HEK293T (cell line): ENCODE measurements at regions not wholly inside any gene's neighbourhood (a gene's known extent, or its start where the extent isn't known, plus 50 kb on each side); places are given as distances from the start of the nearest gene placed in this dataset.

Experiments
- CTBP1 ChIP-seq: fragments of 450-650 bp; IDR thresholded peaks from 2 replicates; pipeline ENCODE4 v1.6.1; 2016; ENCODE audit warnings: borderline replicate concordance
- PKNOX1 ChIP-seq: fragments of 450-650 bp; IDR thresholded peaks from 2 replicates; pipeline ENCODE4 v1.6.1; 2016
- SUZ12 ChIP-seq: fragments of 450-650 bp; IDR thresholded peaks from 2 replicates; pipeline ENCODE4 v1.6.1; 2016; ENCODE audit warnings: mild to moderate bottlenecking
- ZNF384 ChIP-seq: fragments of 450-650 bp; IDR thresholded peaks from 2 replicates; pipeline ENCODE4 v1.6.1; 2016

- no peak for TF ChIP-seq PKNOX1
- TF ChIP-seq ZNF384: no peak
- TF ChIP-seq CTBP1: no peak
- TF ChIP-seq SUZ12: no peak
These were observed 210.9 kb upstream of the E2F8 start for GRCh38 chr11:19451609-19452008.
